Fibroblast of skin of scalp (primary cell): ENCODE measurements at regions not wholly inside any gene's neighbourhood (a gene's known extent, or its start where the extent isn't known, plus 50 kb on each side); places are given as distances from the start of the nearest gene placed in this dataset.
"Not testable (repeated sequence)": the region's sequence is repeated elsewhere in the genome, so short reads cannot be mapped to it uniquely, and the experiment has no call there.

Source experiments
- DNase-seq: peaks from one replicate; pipeline ENCODE4 v3.0.0-alpha.2; 2013

- DNase-seq = no peak
Observed at GRCh38 chr16:31754998-31755615, 118.5 kb upstream of the ZNF267 start.

- DNase-seq = no peak
Observed at GRCh38 chr16:31764103-31764502, 109.5 kb upstream of the ZNF267 start.

DNA sequence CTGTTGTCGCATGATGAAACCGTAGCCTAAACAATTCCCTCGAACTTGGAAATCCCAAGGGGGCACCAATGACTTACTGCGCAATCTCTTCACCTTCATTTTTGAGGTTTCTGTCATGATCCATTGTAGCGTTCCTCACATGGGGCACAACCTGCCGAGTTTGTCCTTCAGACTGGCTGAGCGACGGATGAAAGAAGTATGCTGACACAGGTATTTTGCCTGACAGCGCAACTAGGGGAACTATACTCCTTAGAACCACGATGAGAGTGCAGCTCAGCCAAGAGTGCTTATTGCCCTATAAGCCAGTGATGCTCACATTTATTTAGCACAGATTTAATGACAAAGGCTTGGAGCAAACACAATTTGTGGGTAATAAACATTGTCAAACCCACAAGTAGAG is 106.3 kb upstream of the ZNF267 start:
- DNase-seq = no peak

- DNase-seq = no peak
Observed at GRCh38 chr16:31780342-31780741, 93.3 kb upstream of the ZNF267 start.

DNA sequence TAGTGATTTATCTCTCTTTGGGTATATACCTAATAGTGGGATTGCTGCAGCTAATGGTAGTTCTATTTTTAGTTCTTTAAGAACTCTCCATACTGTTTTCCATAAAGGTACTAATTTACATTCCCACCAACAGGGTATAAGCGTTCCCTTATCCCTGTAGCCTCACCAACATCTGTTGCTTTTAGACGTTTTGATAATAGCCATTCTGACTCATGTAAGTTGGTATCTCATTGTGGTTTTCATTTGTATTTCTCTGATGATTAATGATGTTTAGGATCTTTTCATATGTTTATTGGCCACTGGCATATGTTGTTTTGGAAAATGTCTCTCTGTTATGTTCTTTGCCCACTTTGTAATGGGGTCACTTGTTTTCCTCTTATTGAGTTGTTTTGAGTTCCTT is 88.5 kb upstream of the ZNF267 start:
- no peak for DNase-seq

DNA sequence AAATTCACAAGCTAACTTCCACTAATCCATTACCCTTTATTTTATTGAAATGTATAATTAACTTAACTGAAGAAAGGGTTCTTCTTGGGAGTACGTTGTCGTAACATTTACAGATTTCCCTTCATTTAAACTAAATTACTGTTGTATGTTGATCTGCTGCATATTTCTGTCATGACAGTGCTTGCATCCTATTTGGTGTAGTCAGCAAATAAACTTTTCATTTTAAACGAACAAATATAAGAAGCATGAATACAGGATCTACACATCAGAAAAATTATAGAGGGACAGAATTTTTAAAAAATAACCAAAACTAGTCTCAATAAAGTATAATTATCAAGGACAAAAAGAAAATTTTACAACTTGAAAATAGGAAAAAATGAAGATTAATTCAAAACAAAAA is 66.5 kb upstream of the ZNF267 start:
- DNase-seq = no peak

- no peak for DNase-seq
Observed at GRCh38 chr16:31810863-31811262, 62.7 kb upstream of the ZNF267 start.

DNA sequence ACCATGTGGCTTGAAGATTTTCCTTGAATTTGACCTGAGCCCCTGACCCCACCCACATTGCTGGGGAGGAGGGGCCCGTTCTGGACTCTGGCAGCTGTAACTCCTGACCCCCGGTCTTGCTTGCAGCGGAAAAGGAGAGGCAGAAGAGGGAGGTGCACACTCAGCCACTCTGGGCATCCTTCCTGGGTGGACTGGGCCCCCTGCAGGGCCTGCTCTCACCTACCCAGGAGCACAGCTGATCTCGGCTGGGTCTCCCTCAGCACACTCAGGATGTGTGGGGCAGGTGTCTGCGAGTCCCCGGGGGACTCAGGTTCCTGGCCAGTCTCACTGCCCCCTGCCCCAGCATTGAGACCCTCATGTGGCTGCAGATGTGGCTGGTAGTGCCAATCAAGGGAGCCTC is 57.5 kb upstream of the ZNF267 start:
- DNase-seq = not testable (repeated sequence)

DNA sequence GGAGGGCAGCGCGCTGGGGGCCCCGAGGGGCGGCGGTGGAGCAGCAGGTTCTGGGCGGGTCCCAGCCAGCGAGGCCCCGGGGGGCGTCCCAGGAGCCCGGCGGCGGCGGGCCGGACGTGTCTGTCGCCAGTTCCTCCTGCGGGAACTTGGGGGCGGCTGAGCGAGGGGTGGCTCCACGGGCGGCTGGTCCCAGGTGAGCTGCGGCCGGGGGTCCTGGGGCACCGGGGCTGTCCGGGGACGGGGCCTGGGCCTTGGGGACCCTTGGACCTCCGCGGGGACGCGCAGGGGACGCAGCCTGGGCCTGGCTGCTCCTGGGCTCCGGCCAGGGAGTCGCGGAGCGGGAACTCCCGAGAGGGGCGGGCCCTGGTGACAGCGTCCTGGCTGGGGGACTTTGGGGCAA is 54.2 kb upstream of the ZNF267 start:
- no peak for DNase-seq

- no peak for DNase-seq
Observed at GRCh38 chr16:31819948-31820347, 53.7 kb upstream of the ZNF267 start.
